ENCODE measurements at regions not wholly inside any gene's neighbourhood (a gene's known extent, or its start where the extent isn't known, plus 50 kb on each side); places are given as distances from the start of the nearest gene placed in this dataset.

- TF ChIP-seq CTCF (IDR thresholded peaks at IDR 0.05; ENCODE audit: low read length), result no peak
- no peak for TF ChIP-seq EZH2 (optimal IDR thresholded peaks at IDR 0.05; ENCODE audit: low read depth, low read length)
Measured at GRCh38 chr1:244937099-244937498, 72.8 kb upstream of the HNRNPU start.

Measured in MM.1S (cell line).